ENCODE measurements at regions not wholly inside any gene's neighbourhood (a gene's known extent, or its start where the extent isn't known, plus 50 kb on each side); places are given as distances from the start of the nearest gene placed in this dataset.

- Histone ChIP-seq H2AFZ (ENCODE audit: low read depth) (no peak overlapping the region), H3K9me3 (no peaks in the 10 kb centered on the region), H3K4me3 (ENCODE audit: low read depth in 2 of 2, low read length in 1 of 2) (no peak overlapping the region), H3K4me2 (no peak overlapping the region), H3K27me3 (ENCODE audit: insufficient read depth) (no peaks in the 10 kb centered on the region), H3K9me2 (no peaks in the 10 kb centered on the region), H3F3A (replicated peaks; ENCODE audit: insufficient read depth) (no peaks in the 10 kb centered on the region), H4K20me1 (ENCODE audit: insufficient read depth) (no peaks in the 10 kb centered on the region), H3K9ac (no peak overlapping the region; the same call in 1 of the 2 replicates), H3K27ac (ENCODE audit: low read depth in 2 of 2, low read length in 1 of 2) (no peak overlapping the region; a peak in 1 of 4 replicates), H3K79me2 (ENCODE audit: insufficient read depth) (no peaks in the 10 kb centered on the region), H3K36me3 (replicated peaks in 1 of 2; ENCODE audit: control insufficient read depth in 1 of 2, insufficient read depth in 2 of 2, low read length in 1 of 2) (no peaks in the 10 kb centered on the region), H3K4me1 (ENCODE audit: control insufficient read depth in 1 of 2, insufficient read depth in 2 of 2, low read depth in 1 of 2, low read length in 1 of 2) (peaks cover 0 to 14% of the 10 kb centered on the region in 2 experiments; a peak in 2 of 4 replicates)
- ChIA-PET POLR2A (no interaction called here), CTCF (interaction anchor here (0.6 to 4.7 kb wide), 10 partner anchors 13 to 803 kb away, joined by 3 to 29 read pairs (median 4); partner anchors contain the start of gene TRIM32)
- DNase-seq: peak; percentile 19
- 40% methylated on average over 5 of the region's 5 CpGs for WGBS (ENCODE audit: low lambda C conversion rate)
- peak; percentile 80 for TF ChIP-seq RAD21 (IDR thresholded peaks at IDR 0.05; ENCODE audit: low read length)
- TF ChIP-seq, protein P1, sequence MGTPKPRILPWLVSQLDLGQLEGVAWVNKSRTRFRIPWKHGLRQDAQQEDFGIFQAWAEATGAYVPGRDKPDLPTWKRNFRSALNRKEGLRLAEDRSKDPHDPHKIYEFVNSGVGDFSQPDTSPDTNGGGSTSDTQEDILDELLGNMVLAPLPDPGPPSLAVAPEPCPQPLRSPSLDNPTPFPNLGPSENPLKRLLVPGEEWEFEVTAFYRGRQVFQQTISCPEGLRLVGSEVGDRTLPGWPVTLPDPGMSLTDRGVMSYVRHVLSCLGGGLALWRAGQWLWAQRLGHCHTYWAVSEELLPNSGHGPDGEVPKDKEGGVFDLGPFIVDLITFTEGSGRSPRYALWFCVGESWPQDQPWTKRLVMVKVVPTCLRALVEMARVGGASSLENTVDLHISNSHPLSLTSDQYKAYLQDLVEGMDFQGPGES (IDR thresholded peaks at IDR 0.05; ENCODE audit: low read depth, low read length): no peak
- TF ChIP-seq SMC3 (IDR thresholded peaks at IDR 0.05; ENCODE audit: low read depth, low read length): peak; percentile 86
- TF ChIP-seq CTCF (IDR thresholded peaks at IDR 0.05): peak; percentile 74
- TF ChIP-seq FOSL2 (IDR thresholded peaks at IDR 0.05; ENCODE audit: borderline replicate concordance, low read depth): no peak
These were observed 269.9 kb upstream of the PAPPA start for GRCh38 chr9:115883467-115884329.

GRCh38 chr9:115884846-115885245 is 268.7 kb upstream of the PAPPA start:
- Histone ChIP-seq H3K9me3 (no peaks in the 10 kb centered on the region), H3K27me3 (ENCODE audit: insufficient read depth) (no peaks in the 10 kb centered on the region), H3K4me1 (ENCODE audit: control insufficient read depth in 1 of 2, insufficient read depth in 2 of 2, low read depth in 1 of 2, low read length in 1 of 2) (peaks cover 0 to 14% of the 10 kb centered on the region in 2 experiments; a peak in 2 of 4 replicates), H3K79me2 (ENCODE audit: insufficient read depth) (no peaks in the 10 kb centered on the region), H3K27ac (ENCODE audit: low read depth in 2 of 2, low read length in 1 of 2) (no peak overlapping the region), H4K20me1 (ENCODE audit: insufficient read depth) (no peaks in the 10 kb centered on the region), H3K36me3 (replicated peaks in 1 of 2; ENCODE audit: control insufficient read depth in 1 of 2, insufficient read depth in 2 of 2, low read length in 1 of 2) (no peaks in the 10 kb centered on the region), H3K9me2 (no peaks in the 10 kb centered on the region), H3F3A (replicated peaks; ENCODE audit: insufficient read depth) (no peaks in the 10 kb centered on the region), H3K4me2 (no peak overlapping the region), H2AFZ (ENCODE audit: low read depth) (no peak overlapping the region), H3K9ac (no peak overlapping the region), H3K4me3 (ENCODE audit: low read depth in 2 of 2, low read length in 1 of 2) (no peak overlapping the region)
- CTCF ChIA-PET: interaction anchor here (0.7 to 1.4 kb wide), 2 partner anchors 264 to 777 kb away, joined by 4 to 5 read pairs; no protein-coding TSS in a partner anchor
- POLR2A ChIA-PET: no interaction called here
- no peak for DNase-seq
- 84% methylated on average over 2 of the region's 2 CpGs for WGBS (ENCODE audit: low lambda C conversion rate)
- no peak for TF ChIP-seq SMC3 (IDR thresholded peaks at IDR 0.05; ENCODE audit: low read depth, low read length)
- no peak for TF ChIP-seq PBX3 (IDR thresholded peaks at IDR 0.05)
- no peak for TF ChIP-seq EP300 (IDR thresholded peaks at IDR 0.05; ENCODE audit: borderline replicate concordance in 1 of 2, low read depth in 1 of 2, low read length in 1 of 2)
- no peak for TF ChIP-seq FOXM1 (IDR thresholded peaks at IDR 0.05; ENCODE audit: low read depth)
- no peak for TF ChIP-seq TAF1 (IDR thresholded peaks at IDR 0.05; ENCODE audit: borderline replicate concordance, low read depth, low read length)
- no peak for TF ChIP-seq RFX5 (IDR thresholded peaks at IDR 0.05; ENCODE audit: low read length)
- no peak for TF ChIP-seq ZBTB33 (IDR thresholded peaks at IDR 0.05; ENCODE audit: borderline replicate concordance, low read depth)
- no peak for TF ChIP-seq MEF2A (IDR thresholded peaks at IDR 0.05; ENCODE audit: borderline replicate concordance, low read depth)
- no peak for TF ChIP-seq NFIC (IDR thresholded peaks at IDR 0.05; ENCODE audit: borderline replicate concordance)

Data from SK-N-SH (cell line).